GM12878 (cell line): ENCODE measurements at regions not wholly inside any gene's neighbourhood (a gene's known extent, or its start where the extent isn't known, plus 50 kb on each side); places are given as distances from the start of the nearest gene placed in this dataset.

ENCODE experiments used
- ASH2L ChIP-seq: fragments of 300-600, 200-600 bp; sonication (generic); IDR thresholded peaks from 2 replicates; pipeline ENCODE4 v1.6.1; 2017; ENCODE audit warnings: low read depth, mild to moderate bottlenecking, borderline replicate concordance
- CBX5 ChIP-seq: sonication (generic); IDR thresholded peaks from 2 replicates; pipeline ENCODE4 v1.6.1; 2016; ENCODE audit warnings: low read depth, moderate library complexity, mild to moderate bottlenecking, inconsistent platforms
- ESRRA ChIP-seq: IDR thresholded peaks from 2 replicates; pipeline ENCODE4 v1.6.1; 2012; ENCODE audit warnings: mild to moderate bottlenecking, low read length, improper control_type of control experiment
- HDAC2 ChIP-seq: fragments of 200-600 bp; sonication (generic); IDR thresholded peaks from 2 replicates; pipeline ENCODE4 v1.6.1; 2017
- JUND ChIP-seq: IDR thresholded peaks from 2 replicates; pipeline ENCODE4 v1.6.1; 2012; ENCODE audit warnings: low read depth, mild to moderate bottlenecking, low read length, improper control_type of control experiment, moderate library complexity
- MTA3 ChIP-seq: IDR thresholded peaks from 2 replicates; pipeline ENCODE4 v1.6.1; 2012; ENCODE audit warnings: low read length, inconsistent platforms, borderline replicate concordance
- NRF1 ChIP-seq: conservative IDR thresholded peaks from 2 replicates; pipeline ENCODE4 v1.6.1; 2011; ENCODE audit warnings: mild to moderate bottlenecking, low read depth, low read length, improper control_type of control experiment
- RFX5 ChIP-seq: IDR thresholded peaks from 2 replicates; pipeline ENCODE4 v1.6.1; 2011; ENCODE audit warnings: low read depth, low read length, improper control_type of control experiment
- WRNIP1 ChIP-seq: IDR thresholded peaks from 2 replicates; pipeline ENCODE4 v1.6.1; 2011; ENCODE audit warnings: low read depth, low read length, improper control_type of control experiment, borderline replicate concordance
- ZBED1 ChIP-seq: IDR thresholded peaks from 2 replicates; pipeline ENCODE4 v1.6.1; 2016; ENCODE audit warnings: borderline replicate concordance
- TF ChIP-seq, protein P1 (sequence below), 3 experiments: IDR thresholded peaks in 2 of 3; conservative IDR thresholded peaks in 1 of 3; 2 replicates each; pipeline ENCODE4 v1.5.1; 2011; ENCODE audit warnings: low read depth in 3 of 3, low read length in 3 of 3, mild to moderate bottlenecking in 3 of 3, control low read depth in 2 of 3, moderate library complexity in 2 of 3, inconsistent platforms in 1 of 3, mixed read lengths in 1 of 3; ENCODE audit not compliant: control insufficient read depth in 2 of 3, insufficient read depth in 1 of 3; ENCODE audit errors: extremely low read depth in 1 of 3
- TF ChIP-seq, protein P2 (sequence below): IDR thresholded peaks from 2 replicates; pipeline ENCODE4 v1.6.1; 2012; ENCODE audit warnings: improper control_type of control experiment, low read depth, low read length; ENCODE audit not compliant: insufficient replicate concordance

- no peak for TF ChIP-seq WRNIP1
- TF ChIP-seq, protein P1, sequence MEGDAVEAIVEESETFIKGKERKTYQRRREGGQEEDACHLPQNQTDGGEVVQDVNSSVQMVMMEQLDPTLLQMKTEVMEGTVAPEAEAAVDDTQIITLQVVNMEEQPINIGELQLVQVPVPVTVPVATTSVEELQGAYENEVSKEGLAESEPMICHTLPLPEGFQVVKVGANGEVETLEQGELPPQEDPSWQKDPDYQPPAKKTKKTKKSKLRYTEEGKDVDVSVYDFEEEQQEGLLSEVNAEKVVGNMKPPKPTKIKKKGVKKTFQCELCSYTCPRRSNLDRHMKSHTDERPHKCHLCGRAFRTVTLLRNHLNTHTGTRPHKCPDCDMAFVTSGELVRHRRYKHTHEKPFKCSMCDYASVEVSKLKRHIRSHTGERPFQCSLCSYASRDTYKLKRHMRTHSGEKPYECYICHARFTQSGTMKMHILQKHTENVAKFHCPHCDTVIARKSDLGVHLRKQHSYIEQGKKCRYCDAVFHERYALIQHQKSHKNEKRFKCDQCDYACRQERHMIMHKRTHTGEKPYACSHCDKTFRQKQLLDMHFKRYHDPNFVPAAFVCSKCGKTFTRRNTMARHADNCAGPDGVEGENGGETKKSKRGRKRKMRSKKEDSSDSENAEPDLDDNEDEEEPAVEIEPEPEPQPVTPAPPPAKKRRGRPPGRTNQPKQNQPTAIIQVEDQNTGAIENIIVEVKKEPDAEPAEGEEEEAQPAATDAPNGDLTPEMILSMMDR (IDR thresholded peaks at IDR 0.05 in 2 of 3, conservative IDR thresholded peaks at IDR 0.05 in 1 of 3; ENCODE audit: control insufficient read depth in 2 of 3, extremely low read depth in 1 of 3, insufficient read depth in 1 of 3, low read depth in 3 of 3, low read length in 3 of 3): no peak
- TF ChIP-seq, protein P2, sequence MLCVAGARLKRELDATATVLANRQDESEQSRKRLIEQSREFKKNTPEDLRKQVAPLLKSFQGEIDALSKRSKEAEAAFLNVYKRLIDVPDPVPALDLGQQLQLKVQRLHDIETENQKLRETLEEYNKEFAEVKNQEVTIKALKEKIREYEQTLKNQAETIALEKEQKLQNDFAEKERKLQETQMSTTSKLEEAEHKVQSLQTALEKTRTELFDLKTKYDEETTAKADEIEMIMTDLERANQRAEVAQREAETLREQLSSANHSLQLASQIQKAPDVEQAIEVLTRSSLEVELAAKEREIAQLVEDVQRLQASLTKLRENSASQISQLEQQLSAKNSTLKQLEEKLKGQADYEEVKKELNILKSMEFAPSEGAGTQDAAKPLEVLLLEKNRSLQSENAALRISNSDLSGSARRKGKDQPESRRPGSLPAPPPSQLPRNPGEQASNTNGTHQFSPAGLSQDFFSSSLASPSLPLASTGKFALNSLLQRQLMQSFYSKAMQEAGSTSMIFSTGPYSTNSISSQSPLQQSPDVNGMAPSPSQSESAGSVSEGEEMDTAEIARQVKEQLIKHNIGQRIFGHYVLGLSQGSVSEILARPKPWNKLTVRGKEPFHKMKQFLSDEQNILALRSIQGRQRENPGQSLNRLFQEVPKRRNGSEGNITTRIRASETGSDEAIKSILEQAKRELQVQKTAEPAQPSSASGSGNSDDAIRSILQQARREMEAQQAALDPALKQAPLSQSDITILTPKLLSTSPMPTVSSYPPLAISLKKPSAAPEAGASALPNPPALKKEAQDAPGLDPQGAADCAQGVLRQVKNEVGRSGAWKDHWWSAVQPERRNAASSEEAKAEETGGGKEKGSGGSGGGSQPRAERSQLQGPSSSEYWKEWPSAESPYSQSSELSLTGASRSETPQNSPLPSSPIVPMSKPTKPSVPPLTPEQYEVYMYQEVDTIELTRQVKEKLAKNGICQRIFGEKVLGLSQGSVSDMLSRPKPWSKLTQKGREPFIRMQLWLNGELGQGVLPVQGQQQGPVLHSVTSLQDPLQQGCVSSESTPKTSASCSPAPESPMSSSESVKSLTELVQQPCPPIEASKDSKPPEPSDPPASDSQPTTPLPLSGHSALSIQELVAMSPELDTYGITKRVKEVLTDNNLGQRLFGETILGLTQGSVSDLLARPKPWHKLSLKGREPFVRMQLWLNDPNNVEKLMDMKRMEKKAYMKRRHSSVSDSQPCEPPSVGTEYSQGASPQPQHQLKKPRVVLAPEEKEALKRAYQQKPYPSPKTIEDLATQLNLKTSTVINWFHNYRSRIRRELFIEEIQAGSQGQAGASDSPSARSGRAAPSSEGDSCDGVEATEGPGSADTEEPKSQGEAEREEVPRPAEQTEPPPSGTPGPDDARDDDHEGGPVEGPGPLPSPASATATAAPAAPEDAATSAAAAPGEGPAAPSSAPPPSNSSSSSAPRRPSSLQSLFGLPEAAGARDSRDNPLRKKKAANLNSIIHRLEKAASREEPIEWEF: no peak
- TF ChIP-seq NRF1: no peak
- no peak for TF ChIP-seq ZBED1
- TF ChIP-seq CBX5: no peak
- TF ChIP-seq HDAC2: no peak
- TF ChIP-seq MTA3: no peak
- no peak for TF ChIP-seq ESRRA
- no peak for TF ChIP-seq JUND
- TF ChIP-seq ASH2L: no peak
- TF ChIP-seq RFX5: no peak
Measured at GRCh38 chrX:6793000-6793399, 258.1 kb upstream of the VCX3A start.
